ENCODE measurements at regions not wholly inside any gene's neighbourhood (a gene's known extent, or its start where the extent isn't known, plus 50 kb on each side); places are given as distances from the start of the nearest gene placed in this dataset.
"Not testable (repeated sequence)": the region's sequence is repeated elsewhere in the genome, so short reads cannot be mapped to it uniquely, and the experiment has no call there.

DNA sequence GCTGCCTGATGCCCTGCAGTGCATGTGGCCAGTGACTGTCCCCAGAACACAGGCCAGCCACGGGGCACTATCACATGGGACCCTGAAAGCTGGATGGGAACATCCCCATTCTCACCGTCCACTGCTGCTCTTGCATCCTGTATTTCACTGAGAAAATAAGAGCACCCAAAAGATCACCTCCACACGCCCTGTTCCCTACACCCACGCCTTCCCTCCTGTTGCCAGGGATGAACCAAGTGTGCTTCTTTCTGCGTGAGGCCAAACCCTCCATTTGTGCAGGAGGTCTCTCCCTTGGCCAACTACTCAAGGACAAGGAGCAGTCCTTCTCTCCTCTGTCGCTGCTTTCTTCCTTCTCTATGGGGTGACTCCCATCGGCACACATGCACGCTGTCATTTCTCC is 118.3 kb downstream of the LRRC37A3 start:
- not testable (repeated sequence) for DNase-seq (ENCODE audit: low read depth in 2 of 2)

DNA sequence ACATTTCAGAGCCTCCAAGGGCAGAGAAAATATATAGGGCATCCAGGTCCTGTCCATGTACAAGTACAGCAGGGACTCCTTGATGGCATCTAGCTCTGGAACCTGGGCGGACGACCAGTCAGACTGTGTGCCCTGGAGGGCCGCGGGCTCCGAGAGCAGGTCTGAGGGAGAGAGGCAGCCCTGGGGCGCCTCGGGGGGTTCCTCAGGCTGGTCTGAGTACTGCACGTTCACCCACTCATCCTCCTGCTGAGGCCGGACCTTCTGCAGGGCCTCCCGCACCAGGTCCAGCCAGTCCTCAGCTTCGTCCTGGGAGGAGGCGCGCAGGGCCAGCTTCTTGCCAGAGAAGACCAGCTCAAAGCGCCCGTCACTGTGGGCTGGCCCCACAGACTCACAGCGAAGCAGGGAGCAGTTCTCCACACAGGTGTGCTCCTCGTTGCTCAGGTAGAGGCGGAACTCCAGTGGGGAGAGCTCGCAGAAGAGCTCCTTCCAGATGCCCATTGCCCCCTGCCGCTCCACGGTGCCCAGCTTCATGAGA is 118.8 kb downstream of the LRRC37A3 start:
- not testable (repeated sequence) for DNase-seq (ENCODE audit: low read depth in 2 of 2)

DNA sequence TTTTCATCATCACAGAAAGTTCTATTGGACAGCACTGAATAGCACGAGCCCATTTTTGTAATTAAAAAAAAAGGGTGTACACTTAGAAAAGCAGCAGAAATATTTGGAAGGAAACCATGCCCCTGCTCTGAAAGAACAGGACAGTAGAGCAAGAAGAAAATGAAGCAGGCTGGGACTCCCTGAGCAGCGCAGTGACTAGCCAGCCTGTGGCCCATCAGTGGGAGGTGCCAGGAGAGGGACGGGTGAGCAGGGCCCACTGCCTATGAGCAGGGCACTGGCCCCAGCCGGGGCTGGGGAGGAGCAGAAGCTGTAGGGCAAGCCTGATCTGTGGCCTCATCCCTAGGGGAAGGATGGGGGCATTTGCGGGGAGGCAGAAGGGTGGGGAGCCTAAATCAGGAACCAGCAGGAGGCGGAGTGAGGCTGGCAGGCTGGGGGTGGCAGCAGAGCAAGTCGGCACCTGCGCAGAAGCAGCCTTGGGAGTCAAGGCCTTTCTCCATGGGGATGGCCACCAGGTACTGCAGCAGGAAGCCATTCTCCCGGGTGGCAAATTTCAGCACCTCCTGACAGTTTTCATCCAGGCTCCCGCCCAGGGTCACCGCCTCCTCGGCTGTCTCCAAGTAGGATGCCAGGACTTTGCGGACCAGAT is 119.6 kb downstream of the LRRC37A3 start:
- not testable (repeated sequence) for DNase-seq (ENCODE audit: low read depth in 2 of 2)

- not testable (repeated sequence) for DNase-seq (ENCODE audit: low read depth in 2 of 2)
Measured at GRCh38 chr17:64798961-64799360, 120.3 kb downstream of the LRRC37A3 start.

- not testable (repeated sequence) for DNase-seq (ENCODE audit: low read depth in 2 of 2)
Measured at GRCh38 chr17:64798489-64798790, 120.8 kb downstream of the LRRC37A3 start.

DNA sequence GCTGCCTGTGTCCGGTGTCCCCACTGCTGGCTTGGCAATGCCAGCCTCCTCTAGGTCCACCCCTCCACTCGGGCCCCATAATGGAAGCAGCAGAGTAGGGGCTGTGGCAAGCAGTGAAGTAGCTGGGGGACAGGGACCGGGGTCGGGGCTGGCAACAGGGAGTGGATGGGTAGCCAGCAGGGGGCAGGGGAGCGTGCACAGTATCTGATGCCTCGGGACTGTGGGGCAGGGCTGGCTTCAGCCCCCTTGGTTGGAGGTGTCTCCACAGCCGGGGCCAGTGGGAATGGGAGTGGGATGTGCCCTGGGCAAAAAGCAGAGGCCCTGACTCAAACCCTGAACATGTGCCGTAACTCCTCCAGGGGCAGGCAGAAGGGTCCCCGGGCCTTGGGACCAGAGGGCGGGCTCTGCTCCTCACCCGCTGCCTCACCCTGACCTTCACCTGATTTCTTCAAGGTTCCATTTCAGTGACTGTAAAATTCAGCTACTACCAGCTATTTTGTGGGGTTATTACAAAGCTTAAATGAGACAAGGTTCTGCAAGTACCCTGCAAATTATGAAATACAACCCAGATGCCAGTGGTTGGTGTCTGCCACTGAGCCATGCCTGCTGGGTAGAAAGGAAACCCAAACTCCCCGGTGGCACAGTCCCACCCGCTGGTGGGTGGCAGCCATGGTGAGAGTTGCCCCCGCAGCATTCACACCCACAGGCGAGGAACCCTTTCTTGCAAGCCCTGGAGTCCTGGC is 121.4 kb downstream of the LRRC37A3 start:
- not testable (repeated sequence) for DNase-seq (ENCODE audit: low read depth in 2 of 2)

GRCh38 chr17:64795342-64795741 is 123.9 kb downstream of the LRRC37A3 start:
- DNase-seq (ENCODE audit: low read depth in 2 of 2), result not testable (repeated sequence)

DNA sequence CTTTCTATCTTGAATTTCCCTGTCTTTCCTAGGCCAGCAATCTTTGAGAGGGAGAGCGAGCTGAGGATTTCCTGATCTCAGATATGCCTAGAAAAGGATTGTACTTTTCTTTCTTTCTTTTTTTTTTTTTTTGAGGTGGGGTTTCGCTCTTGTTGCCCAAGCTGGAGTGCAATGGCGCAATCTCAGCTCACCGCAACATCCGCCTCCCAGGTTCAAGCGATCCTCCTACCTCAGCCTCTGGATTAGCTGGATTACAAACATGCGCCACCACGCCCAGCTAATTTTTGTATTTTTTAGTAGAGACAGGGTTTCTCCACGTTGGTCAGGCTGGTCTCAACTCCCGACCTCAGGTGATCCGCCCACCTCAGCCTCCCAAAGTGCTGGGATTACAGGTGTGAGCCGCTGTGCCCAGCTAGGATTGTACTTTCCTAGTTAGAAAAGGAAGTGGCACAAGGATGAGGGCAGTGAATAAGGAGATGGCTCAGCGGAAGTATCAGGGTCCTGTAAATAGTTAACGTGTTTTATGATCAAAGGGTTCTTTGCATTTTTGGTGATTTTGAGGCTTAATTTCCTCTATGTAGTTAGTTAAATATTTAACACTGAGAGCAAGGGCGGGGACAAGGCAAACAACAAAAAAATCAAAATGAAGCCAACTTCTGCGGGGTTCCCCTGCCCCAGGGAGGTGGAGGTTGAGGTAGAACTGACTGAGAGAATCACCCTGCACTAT is 124.6 kb downstream of the LRRC37A3 start:
- not testable (repeated sequence) for DNase-seq (ENCODE audit: low read depth in 2 of 2)

GRCh38 chr17:64794113-64794512 is 125.2 kb downstream of the LRRC37A3 start:
- DNase-seq (ENCODE audit: low read depth in 2 of 2), result not testable (repeated sequence)

GRCh38 chr17:64792793-64793575 is 126.3 kb downstream of the LRRC37A3 start:
- DNase-seq (ENCODE audit: low read depth in 2 of 2), result not testable (repeated sequence)

- not testable (repeated sequence) for DNase-seq (ENCODE audit: low read depth in 2 of 2)
Measured at GRCh38 chr17:64792276-64792675, 127.0 kb downstream of the LRRC37A3 start.

DNA sequence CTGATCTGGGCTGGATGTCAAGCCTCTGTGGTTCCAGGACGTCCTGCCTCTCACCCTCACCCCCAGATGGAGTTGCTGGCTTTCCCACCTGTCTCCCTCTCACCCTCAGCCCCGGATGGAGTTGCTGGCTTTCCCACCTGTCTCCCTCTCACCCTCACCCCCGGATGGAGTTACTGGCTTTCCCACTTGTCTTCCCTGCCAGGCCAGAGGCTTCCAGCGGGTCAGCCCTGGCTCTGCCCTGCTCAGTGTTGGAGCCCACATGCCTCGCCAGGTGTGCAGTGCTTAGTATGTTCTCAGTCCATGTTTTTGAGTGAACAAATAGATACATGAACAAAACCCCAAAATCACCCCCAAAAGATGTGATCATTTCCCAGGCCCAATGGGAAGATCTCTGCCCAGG is 127.6 kb downstream of the LRRC37A3 start:
- not testable (repeated sequence) for DNase-seq (ENCODE audit: low read depth in 2 of 2)

DNA sequence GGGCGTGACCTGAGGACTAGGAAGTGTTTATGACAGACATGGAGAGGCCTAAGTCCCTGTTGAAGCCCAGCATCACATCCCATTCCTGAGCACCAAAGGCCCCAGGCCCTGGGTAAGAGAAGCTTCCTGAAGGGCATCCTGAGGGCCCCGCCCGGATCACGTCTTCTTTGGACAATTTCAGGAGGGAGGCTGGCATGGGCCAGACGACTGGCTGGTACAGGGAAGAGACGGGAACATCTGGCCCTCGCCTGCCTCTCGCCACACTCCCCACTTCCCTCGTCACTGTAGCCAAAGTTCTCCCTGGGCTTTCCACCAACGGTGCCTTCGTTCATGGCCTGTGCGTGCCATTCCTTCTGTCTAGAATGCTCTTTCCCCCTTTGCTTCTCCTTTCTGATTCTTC is 128.1 kb downstream of the LRRC37A3 start:
- not testable (repeated sequence) for DNase-seq (ENCODE audit: low read depth in 2 of 2)

- not testable (repeated sequence) for DNase-seq (ENCODE audit: low read depth in 2 of 2)
Measured at GRCh38 chr17:64790690-64791089, 128.6 kb upstream of the SMURF2 start.

GRCh38 chr17:64790193-64790592 is 128.1 kb upstream of the SMURF2 start:
- DNase-seq (ENCODE audit: low read depth in 2 of 2), result not testable (repeated sequence)

- DNase-seq (ENCODE audit: low read depth in 2 of 2), result not testable (repeated sequence)
Measured at GRCh38 chr17:64789061-64789445, 126.9 kb upstream of the SMURF2 start.

GRCh38 chr17:64788286-64789060 is 126.4 kb upstream of the SMURF2 start:
- no peak for DNase-seq (ENCODE audit: low read depth in 2 of 2)

- DNase-seq (ENCODE audit: low read depth in 2 of 2), result no peak
Measured at GRCh38 chr17:64787921-64788271, 125.8 kb upstream of the SMURF2 start.

- DNase-seq (ENCODE audit: low read depth in 2 of 2), result no peak
Measured at GRCh38 chr17:64787255-64787920, 125.3 kb upstream of the SMURF2 start.

- no peak for DNase-seq (ENCODE audit: low read depth in 2 of 2)
Measured at GRCh38 chr17:64786337-64786736, 124.2 kb upstream of the SMURF2 start.
